OCI-LY3 (cell line): ENCODE measurements at regions not wholly inside any gene's neighbourhood (a gene's known extent, or its start where the extent isn't known, plus 50 kb on each side); places are given as distances from the start of the nearest gene placed in this dataset.

ENCODE experiments used
- CTCF ChIP-seq: fragments of 200-600, 300-600 bp; sonication (generic); IDR thresholded peaks from 2 replicates; pipeline ENCODE4 v1.5.1; 2014; ENCODE audit warnings: antibody characterized with exemption, low read length, low read depth
- EZH2phosphoT487 ChIP-seq: fragments of 200-600 bp; shearing (Covaris generic); IDR thresholded peaks from 2 replicates; pipeline ENCODE4 v1.6.1; 2018; ENCODE audit warnings: antibody characterized with exemption, mixed run types, low read depth

DNA sequence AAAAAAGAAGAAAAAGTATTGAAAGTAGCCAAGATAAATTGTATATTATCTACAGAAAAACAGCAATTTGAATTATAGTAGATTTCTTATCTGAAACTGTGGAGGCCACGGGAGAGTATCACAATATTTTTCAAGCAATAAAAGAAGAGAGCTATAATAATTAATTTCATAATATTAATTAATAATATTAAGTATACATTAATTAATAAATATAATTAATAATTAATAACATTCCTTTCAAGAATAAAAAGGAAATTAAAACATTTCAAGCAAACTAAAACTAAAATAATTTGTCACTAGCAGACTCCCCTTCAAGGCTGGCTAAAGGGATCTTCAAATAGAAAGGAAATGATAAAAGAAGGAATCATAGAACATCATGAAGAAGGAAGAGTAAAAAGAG lies 372.7 kb upstream of the KYNU start:
- TF ChIP-seq EZH2phosphoT487, result no peak
- no peak for TF ChIP-seq CTCF
